ENCODE measurements at regions not wholly inside any gene's neighbourhood (a gene's known extent, or its start where the extent isn't known, plus 50 kb on each side); places are given as distances from the start of the nearest gene placed in this dataset.

- no peak for DNase-seq
These were observed 110.9 kb downstream of the FOXD1 start for GRCh38 chr5:73337586-73338255.

GRCh38 chr5:73336366-73336765 is 112.2 kb downstream of the FOXD1 start:
- DNase-seq: no peak

- DNase-seq: no peak
These were observed 114.5 kb downstream of the FOXD1 start for GRCh38 chr5:73333944-73334703.

GRCh38 chr5:73330613-73331012 is 118.0 kb downstream of the FOXD1 start:
- DNase-seq: no peak

- no peak for DNase-seq
These were observed 119.9 kb downstream of the FOXD1 start for GRCh38 chr5:73328640-73329039.

GRCh38 chr5:73327908-73328455 is 120.6 kb downstream of the FOXD1 start:
- DNase-seq: no peak

- no peak for DNase-seq
These were observed 123.0 kb downstream of the FOXD1 start for GRCh38 chr5:73325546-73325945.

GRCh38 chr5:73323466-73323865 is 125.1 kb downstream of the FOXD1 start:
- DNase-seq: no peak

GRCh38 chr5:73322437-73323076 is 126.0 kb downstream of the FOXD1 start:
- DNase-seq: peak; percentile 79

- peak; percentile 40 for DNase-seq
These were observed 126.7 kb downstream of the FOXD1 start for GRCh38 chr5:73321757-73322436.

GRCh38 chr5:73319036-73319435 is 129.5 kb downstream of the FOXD1 start:
- no peak for DNase-seq

- DNase-seq: no peak
These were observed 130.3 kb downstream of the FOXD1 start for GRCh38 chr5:73318308-73318719.

GRCh38 chr5:73317523-73317922 is 131.1 kb downstream of the FOXD1 start:
- no peak for DNase-seq

- DNase-seq: no peak
These were observed 134.0 kb downstream of the FOXD1 start for GRCh38 chr5:73314395-73315257.

- DNase-seq: no peak
These were observed 135.6 kb downstream of the FOXD1 start for GRCh38 chr5:73312872-73313510.

GRCh38 chr5:73312146-73312871 is 136.3 kb downstream of the FOXD1 start:
- no peak for DNase-seq

GRCh38 chr5:73311291-73312110 is 137.1 kb downstream of the FOXD1 start:
- peak; percentile 40 for DNase-seq

- peak; percentile 57 for DNase-seq
These were observed 134.8 kb downstream of the TMEM174 start for GRCh38 chr5:73307645-73308355.

- no peak for DNase-seq
These were observed 133.8 kb downstream of the TMEM174 start for GRCh38 chr5:73306741-73307275.
